ENCODE measurements at regions not wholly inside any gene's neighbourhood (a gene's known extent, or its start where the extent isn't known, plus 50 kb on each side); places are given as distances from the start of the nearest gene placed in this dataset.

DNA sequence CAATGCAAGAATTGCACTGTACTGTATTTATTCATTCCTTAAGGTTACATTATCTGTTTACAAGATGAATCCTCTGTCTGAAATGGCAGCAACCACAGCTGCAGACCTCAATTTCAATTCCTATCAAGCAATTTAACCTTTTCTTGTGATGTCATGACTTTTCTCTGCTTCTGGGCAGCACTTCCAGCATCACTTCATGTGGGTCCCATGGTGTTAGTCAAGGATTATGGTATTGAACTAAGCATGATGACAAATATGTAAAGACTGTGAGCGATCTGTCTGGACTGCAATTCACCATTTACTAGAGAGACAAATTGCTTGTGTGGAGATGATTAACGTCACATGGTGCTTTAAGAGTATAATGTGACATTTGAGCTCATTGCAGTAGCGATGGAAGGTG, 90.5 kb upstream of the CCN2 start (continued):
- TF ChIP-seq, protein P1, sequence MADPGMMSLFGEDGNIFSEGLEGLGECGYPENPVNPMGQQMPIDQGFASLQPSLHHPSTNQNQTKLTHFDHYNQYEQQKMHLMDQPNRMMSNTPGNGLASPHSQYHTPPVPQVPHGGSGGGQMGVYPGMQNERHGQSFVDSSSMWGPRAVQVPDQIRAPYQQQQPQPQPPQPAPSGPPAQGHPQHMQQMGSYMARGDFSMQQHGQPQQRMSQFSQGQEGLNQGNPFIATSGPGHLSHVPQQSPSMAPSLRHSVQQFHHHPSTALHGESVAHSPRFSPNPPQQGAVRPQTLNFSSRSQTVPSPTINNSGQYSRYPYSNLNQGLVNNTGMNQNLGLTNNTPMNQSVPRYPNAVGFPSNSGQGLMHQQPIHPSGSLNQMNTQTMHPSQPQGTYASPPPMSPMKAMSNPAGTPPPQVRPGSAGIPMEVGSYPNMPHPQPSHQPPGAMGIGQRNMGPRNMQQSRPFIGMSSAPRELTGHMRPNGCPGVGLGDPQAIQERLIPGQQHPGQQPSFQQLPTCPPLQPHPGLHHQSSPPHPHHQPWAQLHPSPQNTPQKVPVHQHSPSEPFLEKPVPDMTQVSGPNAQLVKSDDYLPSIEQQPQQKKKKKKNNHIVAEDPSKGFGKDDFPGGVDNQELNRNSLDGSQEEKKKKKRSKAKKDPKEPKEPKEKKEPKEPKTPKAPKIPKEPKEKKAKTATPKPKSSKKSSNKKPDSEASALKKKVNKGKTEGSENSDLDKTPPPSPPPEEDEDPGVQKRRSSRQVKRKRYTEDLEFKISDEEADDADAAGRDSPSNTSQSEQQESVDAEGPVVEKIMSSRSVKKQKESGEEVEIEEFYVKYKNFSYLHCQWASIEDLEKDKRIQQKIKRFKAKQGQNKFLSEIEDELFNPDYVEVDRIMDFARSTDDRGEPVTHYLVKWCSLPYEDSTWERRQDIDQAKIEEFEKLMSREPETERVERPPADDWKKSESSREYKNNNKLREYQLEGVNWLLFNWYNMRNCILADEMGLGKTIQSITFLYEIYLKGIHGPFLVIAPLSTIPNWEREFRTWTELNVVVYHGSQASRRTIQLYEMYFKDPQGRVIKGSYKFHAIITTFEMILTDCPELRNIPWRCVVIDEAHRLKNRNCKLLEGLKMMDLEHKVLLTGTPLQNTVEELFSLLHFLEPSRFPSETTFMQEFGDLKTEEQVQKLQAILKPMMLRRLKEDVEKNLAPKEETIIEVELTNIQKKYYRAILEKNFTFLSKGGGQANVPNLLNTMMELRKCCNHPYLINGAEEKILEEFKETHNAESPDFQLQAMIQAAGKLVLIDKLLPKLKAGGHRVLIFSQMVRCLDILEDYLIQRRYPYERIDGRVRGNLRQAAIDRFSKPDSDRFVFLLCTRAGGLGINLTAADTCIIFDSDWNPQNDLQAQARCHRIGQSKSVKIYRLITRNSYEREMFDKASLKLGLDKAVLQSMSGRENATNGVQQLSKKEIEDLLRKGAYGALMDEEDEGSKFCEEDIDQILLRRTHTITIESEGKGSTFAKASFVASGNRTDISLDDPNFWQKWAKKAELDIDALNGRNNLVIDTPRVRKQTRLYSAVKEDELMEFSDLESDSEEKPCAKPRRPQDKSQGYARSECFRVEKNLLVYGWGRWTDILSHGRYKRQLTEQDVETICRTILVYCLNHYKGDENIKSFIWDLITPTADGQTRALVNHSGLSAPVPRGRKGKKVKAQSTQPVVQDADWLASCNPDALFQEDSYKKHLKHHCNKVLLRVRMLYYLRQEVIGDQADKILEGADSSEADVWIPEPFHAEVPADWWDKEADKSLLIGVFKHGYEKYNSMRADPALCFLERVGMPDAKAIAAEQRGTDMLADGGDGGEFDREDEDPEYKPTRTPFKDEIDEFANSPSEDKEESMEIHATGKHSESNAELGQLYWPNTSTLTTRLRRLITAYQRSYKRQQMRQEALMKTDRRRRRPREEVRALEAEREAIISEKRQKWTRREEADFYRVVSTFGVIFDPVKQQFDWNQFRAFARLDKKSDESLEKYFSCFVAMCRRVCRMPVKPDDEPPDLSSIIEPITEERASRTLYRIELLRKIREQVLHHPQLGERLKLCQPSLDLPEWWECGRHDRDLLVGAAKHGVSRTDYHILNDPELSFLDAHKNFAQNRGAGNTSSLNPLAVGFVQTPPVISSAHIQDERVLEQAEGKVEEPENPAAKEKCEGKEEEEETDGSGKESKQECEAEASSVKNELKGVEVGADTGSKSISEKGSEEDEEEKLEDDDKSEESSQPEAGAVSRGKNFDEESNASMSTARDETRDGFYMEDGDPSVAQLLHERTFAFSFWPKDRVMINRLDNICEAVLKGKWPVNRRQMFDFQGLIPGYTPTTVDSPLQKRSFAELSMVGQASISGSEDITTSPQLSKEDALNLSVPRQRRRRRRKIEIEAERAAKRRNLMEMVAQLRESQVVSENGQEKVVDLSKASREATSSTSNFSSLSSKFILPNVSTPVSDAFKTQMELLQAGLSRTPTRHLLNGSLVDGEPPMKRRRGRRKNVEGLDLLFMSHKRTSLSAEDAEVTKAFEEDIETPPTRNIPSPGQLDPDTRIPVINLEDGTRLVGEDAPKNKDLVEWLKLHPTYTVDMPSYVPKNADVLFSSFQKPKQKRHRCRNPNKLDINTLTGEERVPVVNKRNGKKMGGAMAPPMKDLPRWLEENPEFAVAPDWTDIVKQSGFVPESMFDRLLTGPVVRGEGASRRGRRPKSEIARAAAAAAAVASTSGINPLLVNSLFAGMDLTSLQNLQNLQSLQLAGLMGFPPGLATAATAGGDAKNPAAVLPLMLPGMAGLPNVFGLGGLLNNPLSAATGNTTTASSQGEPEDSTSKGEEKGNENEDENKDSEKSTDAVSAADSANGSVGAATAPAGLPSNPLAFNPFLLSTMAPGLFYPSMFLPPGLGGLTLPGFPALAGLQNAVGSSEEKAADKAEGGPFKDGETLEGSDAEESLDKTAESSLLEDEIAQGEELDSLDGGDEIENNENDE (IDR thresholded peaks at IDR 0.05; ENCODE audit: insufficient replicate concordance, low read length), result no peak
- TF ChIP-seq KDM1A (IDR thresholded peaks at IDR 0.05; ENCODE audit: borderline replicate concordance, low read length) (no peak), EGR1 (IDR thresholded peaks at IDR 0.05; ENCODE audit: borderline replicate concordance, low read depth, low read length) (no peak), CBX8 (IDR thresholded peaks at IDR 0.05; ENCODE audit: borderline replicate concordance, low read depth, low read length) (no peak), EZH2 (IDR thresholded peaks at IDR 0.05; ENCODE audit: low read depth, low read length, severe bottlenecking) (no peak), RAD21 (IDR thresholded peaks at IDR 0.05 in 1 of 2, conservative IDR thresholded peaks at IDR 0.05 in 1 of 2; ENCODE audit: low read depth in 2 of 2, low read length in 2 of 2) (no peak), TAF1 (IDR thresholded peaks at IDR 0.05; ENCODE audit: low read depth, low read length) (no peak), POLR2A (IDR thresholded peaks at IDR 0.05; ENCODE audit: control extremely low read depth in 1 of 2, low read depth in 2 of 2, low read length in 2 of 2) (no peak)
- TF ChIP-seq, protein P2, sequence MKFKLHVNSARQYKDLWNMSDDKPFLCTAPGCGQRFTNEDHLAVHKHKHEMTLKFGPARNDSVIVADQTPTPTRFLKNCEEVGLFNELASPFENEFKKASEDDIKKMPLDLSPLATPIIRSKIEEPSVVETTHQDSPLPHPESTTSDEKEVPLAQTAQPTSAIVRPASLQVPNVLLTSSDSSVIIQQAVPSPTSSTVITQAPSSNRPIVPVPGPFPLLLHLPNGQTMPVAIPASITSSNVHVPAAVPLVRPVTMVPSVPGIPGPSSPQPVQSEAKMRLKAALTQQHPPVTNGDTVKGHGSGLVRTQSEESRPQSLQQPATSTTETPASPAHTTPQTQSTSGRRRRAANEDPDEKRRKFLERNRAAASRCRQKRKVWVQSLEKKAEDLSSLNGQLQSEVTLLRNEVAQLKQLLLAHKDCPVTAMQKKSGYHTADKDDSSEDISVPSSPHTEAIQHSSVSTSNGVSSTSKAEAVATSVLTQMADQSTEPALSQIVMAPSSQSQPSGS (IDR thresholded peaks at IDR 0.05; ENCODE audit: low read length), result no peak
- TF ChIP-seq, protein P3, sequence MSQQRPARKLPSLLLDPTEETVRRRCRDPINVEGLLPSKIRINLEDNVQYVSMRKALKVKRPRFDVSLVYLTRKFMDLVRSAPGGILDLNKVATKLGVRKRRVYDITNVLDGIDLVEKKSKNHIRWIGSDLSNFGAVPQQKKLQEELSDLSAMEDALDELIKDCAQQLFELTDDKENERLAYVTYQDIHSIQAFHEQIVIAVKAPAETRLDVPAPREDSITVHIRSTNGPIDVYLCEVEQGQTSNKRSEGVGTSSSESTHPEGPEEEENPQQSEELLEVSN (IDR thresholded peaks at IDR 0.05), result no peak

Measured in H1 (cell line).